Endothelial cell of umbilical vein (primary cell): ENCODE measurements at regions not wholly inside any gene's neighbourhood (a gene's known extent, or its start where the extent isn't known, plus 50 kb on each side); places are given as distances from the start of the nearest gene placed in this dataset.
"Not testable (repeated sequence)": the region's sequence is repeated elsewhere in the genome, so short reads cannot be mapped to it uniquely, and the experiment has no call there.

Experiments used
- BruUV-seq: library from RNA; stranded (reverse); fragments of 400-500 nt; replicated peaks from 2 replicates; lab custom pipeline; 2021; lab: Mats Ljungman, UMichigan
- CTCF ChIA-PET: fragments of 300-600, 350-600 bp; sonication (Branson Sonifier 250); formaldehyde crosslinking; loops from one replicate; lab custom pipeline; 2021; ENCODE audit warnings: antibody characterized with exemption, inconsistent platforms; lab: Charles Lee
- POLR2A ChIA-PET: fragments of 300-600, 350-600 bp; sonication (Branson Sonifier 250); formaldehyde crosslinking; loops from one replicate; lab custom pipeline; 2021; ENCODE audit warnings: antibody characterized with exemption, inconsistent platforms; lab: Charles Lee
- DNase-seq: peaks from one replicate; pipeline ENCODE4 v3.0.0-alpha.2; 2011; ENCODE audit warnings: low read depth, low spot score
- FAIRE-seq: peaks from 2 replicates; lab custom pipeline; 2011; peaks lifted over from hg19 to GRCh38; lab: Jason Lieb, UNC
- H2AFZ ChIP-seq: 2 replicates; pipeline ENCODE4 v1.6.0; 2012; ENCODE audit warnings: low read depth, low read length, control low read depth, inconsistent platforms
- H3K27ac ChIP-seq: 2 replicates; pipeline ENCODE4 v1.5.1; 2011; ENCODE audit warnings: low read depth, mild to moderate bottlenecking, control low read depth, low read length, moderate library complexity; ENCODE audit not compliant: insufficient read depth
- H3K27me3 ChIP-seq, 2 experiments: 2 replicates each; pipeline versions ENCODE4 v1.6.0 to v1.6.1; 2011; ENCODE audit warnings: low read length in 2 of 2, mixed read lengths in 1 of 2; ENCODE audit not compliant: control insufficient read depth in 2 of 2, insufficient read depth in 2 of 2
- H3K36me3 ChIP-seq, 2 experiments: 2 replicates in 1 of 2; 3 replicates in 1 of 2; pipeline ENCODE4 v1.5.1; 2011; ENCODE audit warnings: low read length in 2 of 2, mild to moderate bottlenecking in 1 of 2, moderate library complexity in 1 of 2; ENCODE audit not compliant: control insufficient read depth in 2 of 2, insufficient read depth in 2 of 2; ENCODE audit errors: extremely low read depth in 1 of 2
- H3K4me1 ChIP-seq: 3 replicates; pipeline ENCODE4 v1.5.1; 2011; ENCODE audit warnings: mild to moderate bottlenecking, low read length; ENCODE audit not compliant: control insufficient read depth, insufficient read depth; ENCODE audit errors: extremely low read depth
- H3K4me2 ChIP-seq: 2 replicates; pipeline ENCODE4 v1.6.1; 2011; ENCODE audit warnings: low read length, control low read depth, mixed read lengths; ENCODE audit not compliant: insufficient read depth
- H3K4me3 ChIP-seq, 3 experiments: fragments of 200-600 bp in 1 of 3; sonication (generic), shearing (Covaris generic) in 1 of 3; replicated peaks in 1 of 3; 2 replicates each; pipeline ENCODE4 v1.5.1; 2011 to 2016; ENCODE audit warnings: control low read depth in 3 of 3, low read length in 3 of 3, mild to moderate bottlenecking in 2 of 3, inconsistent platforms in 1 of 3, low read depth in 1 of 3, moderate library complexity in 1 of 3; ENCODE audit not compliant: insufficient read depth in 1 of 3
- H3K79me2 ChIP-seq: 2 replicates; pipeline ENCODE4 v1.6.0; 2012; ENCODE audit warnings: low read length, inconsistent platforms; ENCODE audit not compliant: control insufficient read depth, insufficient read depth
- H3K9ac ChIP-seq: replicated peaks from 2 replicates; pipeline ENCODE3; 2011; ENCODE audit warnings: low read length, control low read depth; ENCODE audit not compliant: insufficient read depth; ENCODE audit errors: extremely low read depth
- H3K9me1 ChIP-seq: replicated peaks from 3 replicates; pipeline ENCODE4 v1.6.0; 2011; ENCODE audit warnings: mild to moderate bottlenecking, low read length; ENCODE audit not compliant: control insufficient read depth, insufficient read depth; ENCODE audit errors: extremely low read depth
- H3K9me3 ChIP-seq: replicated peaks from 2 replicates; pipeline ENCODE4 v1.5.1; 2012; ENCODE audit warnings: low read length, inconsistent platforms; ENCODE audit not compliant: control insufficient read depth, insufficient read depth
- H4K20me1 ChIP-seq: replicated peaks from 2 replicates; pipeline ENCODE3; 2011; ENCODE audit warnings: mild to moderate bottlenecking, low read length; ENCODE audit not compliant: control insufficient read depth, insufficient read depth; ENCODE audit errors: extremely low read depth
- CTCF ChIP-seq, 2 donors: IDR thresholded peaks; 1 replicate in 1 of 2; 2 replicates in 1 of 2; pipeline ENCODE4 v1.5.1; 2011; ENCODE audit warnings: low read length in 2 of 2, mild to moderate bottlenecking in 2 of 2, moderate library complexity in 2 of 2, control low read depth in 1 of 2, inconsistent platforms in 1 of 2, low read depth in 1 of 2; ENCODE audit not compliant: insufficient read depth in 1 of 2; ENCODE audit errors: extremely low read depth in 1 of 2
- EZH2 ChIP-seq: IDR thresholded peaks from 2 replicates; pipeline ENCODE4 v1.6.1; 2012; ENCODE audit warnings: borderline replicate concordance, low read depth, mild to moderate bottlenecking, moderate library complexity, low read length, inconsistent platforms; ENCODE audit not compliant: severe bottlenecking
- FOS ChIP-seq: IDR thresholded peaks from 2 replicates; pipeline ENCODE4 v1.6.1; 2011; ENCODE audit warnings: mild to moderate bottlenecking, low read length, moderate library complexity, borderline replicate concordance; ENCODE audit not compliant: insufficient read depth
- GATA2 ChIP-seq: IDR thresholded peaks from 2 replicates; pipeline ENCODE4 v1.7.0; 2011; ENCODE audit warnings: low read depth, mild to moderate bottlenecking, moderate library complexity, mixed read lengths, low read length; ENCODE audit not compliant: insufficient read length, insufficient read depth
- JUN ChIP-seq: IDR thresholded peaks from 2 replicates; pipeline ENCODE4 v1.6.1; 2011; ENCODE audit warnings: borderline replicate concordance, low read depth; ENCODE audit not compliant: insufficient read length, insufficient read depth
- MAX ChIP-seq: IDR thresholded peaks from 2 replicates; pipeline ENCODE4 v1.6.1; 2011; ENCODE audit not compliant: insufficient read depth, insufficient read length
- MYC ChIP-seq: IDR thresholded peaks from one replicate; pipeline ENCODE4 v1.6.1; 2011; ENCODE audit warnings: mild to moderate bottlenecking, low read depth, low read length
- POLR2A ChIP-seq: IDR thresholded peaks from 2 replicates; pipeline ENCODE4 v1.6.1; 2012; ENCODE audit warnings: low read depth, mild to moderate bottlenecking, control low read depth, low read length
- POLR2AphosphoS5 ChIP-seq: IDR thresholded peaks from 2 replicates; pipeline ENCODE4 v1.6.1; 2012; ENCODE audit warnings: low read depth, mild to moderate bottlenecking, control low read depth, low read length, moderate library complexity; ENCODE audit not compliant: insufficient read depth
- dilution Hi-C: fragments of 300-500 bp; cut with MboI; formaldehyde crosslinking; loops from one replicate; pipeline ENCODE4 v1.15.0; 2019; ENCODE audit warnings: low sequenced_read_pairs; ENCODE audit not compliant: extremely low pct_ligation_motif_present
- intact Hi-C: fragments of 100-400 bp; cut with micrococcal nuclease; formaldehyde crosslinking; loops from one replicate; pipeline ENCODE4 v1.10.0; 2022

GRCh38 chr6:54559136-54559535, 250.9 kb downstream of the TINAG start:
- Histone ChIP-seq H3K9me3 (no peaks in the 10 kb centered on the region), H2AFZ (no peak overlapping the region), H3K4me3 (no peak overlapping the region), H3K27me3 (no peaks in the 10 kb centered on the region), H4K20me1 (no peaks in the 10 kb centered on the region), H3K79me2 (no peaks in the 10 kb centered on the region), H3K4me2 (no peak overlapping the region), H3K9ac (no peak overlapping the region), H3K36me3 (no peaks in the 10 kb centered on the region), H3K9me1 (no peaks in the 10 kb centered on the region), H3K4me1 (no peaks in the 10 kb centered on the region), H3K27ac (no peak overlapping the region)
- TF ChIP-seq MYC (no peak), CTCF (IDR thresholded peaks at IDR 0.05; ENCODE audit: extremely low read depth in 1 of 2, insufficient read depth in 1 of 2, low read depth in 1 of 2, low read length in 2 of 2) (no peak), POLR2AphosphoS5 (no peak), JUN (no peak), MAX (no peak), POLR2A (no peak), FOS (no peak), EZH2 (no peak), GATA2 (no peak)
- CTCF ChIA-PET, result no interaction called here
- BruUV-seq, result no TSS peak
- FAIRE-seq, result no peak
- intact Hi-C loops (no loop called here), dilution Hi-C loops (no loop called here)
- POLR2A ChIA-PET, result no interaction called here
- DNase-seq, result no peak

GRCh38 chr6:54564188-54564587, 255.9 kb downstream of the TINAG start:
- DNase-seq, H3K4me2 ChIP-seq, H3K36me3 ChIP-seq, H3K27me3 ChIP-seq, CTCF ChIA-PET, H3K9me3 ChIP-seq, H3K4me1 ChIP-seq, H2AFZ ChIP-seq, H3K9me1 ChIP-seq, H3K27ac ChIP-seq, BruUV-seq, H4K20me1 ChIP-seq, dilution Hi-C loops, FAIRE-seq, H3K4me3 ChIP-seq, H3K79me2 ChIP-seq, H3K9ac ChIP-seq, intact Hi-C loops, POLR2A ChIA-PET: not testable (repeated sequence)
